ENCODE measurements at regions not wholly inside any gene's neighbourhood (a gene's known extent, or its start where the extent isn't known, plus 50 kb on each side); places are given as distances from the start of the nearest gene placed in this dataset.
A peak's percentile ranks its signal among the peaks of the same experiment; 100 is the strongest.

DNA sequence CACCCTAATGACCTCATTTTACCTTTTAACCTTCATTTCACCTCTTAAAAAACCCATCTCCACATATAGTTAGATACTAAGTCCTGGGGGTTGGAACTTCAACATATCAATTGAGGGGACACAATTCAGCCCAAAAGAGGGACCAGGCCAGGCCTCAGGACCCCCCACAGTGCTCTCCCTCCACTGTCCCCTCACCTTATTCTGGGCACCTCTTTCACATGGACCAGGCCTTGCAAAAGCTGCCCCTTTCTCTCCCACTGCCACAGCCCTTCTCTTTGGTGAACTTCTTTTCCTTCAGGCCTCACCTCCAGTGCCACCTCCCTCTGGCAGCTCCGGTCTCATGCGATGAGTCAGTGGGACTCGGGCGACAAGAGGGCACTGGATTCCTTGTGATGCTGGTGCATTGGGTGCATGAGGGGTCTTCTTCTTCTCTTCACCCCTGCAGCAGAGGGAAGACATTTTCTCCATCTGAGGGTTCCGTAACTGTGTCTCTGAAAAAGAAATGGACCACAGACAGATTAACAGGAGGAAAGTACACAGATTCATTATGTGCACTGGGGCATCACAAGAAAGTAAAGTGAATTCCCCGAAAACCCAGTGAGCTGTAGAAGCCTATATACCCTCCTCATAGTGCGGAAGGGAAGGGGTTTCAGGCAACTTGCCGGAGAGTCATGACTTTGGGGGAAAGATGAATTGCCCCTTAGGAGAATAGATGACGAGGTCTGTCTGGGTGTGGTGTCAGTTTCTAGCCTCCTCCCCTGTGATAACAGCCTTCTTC is 288.7 kb upstream of the IGFBP3 start:
- H2AFZ ChIP-seq (ENCODE audit: low read depth, low read length) = no peak overlapping the region
- no peak overlapping the region for H3K4ac ChIP-seq (ENCODE audit: low read depth in 1 of 2, low read length in 2 of 2)
- no peak overlapping the region for H3K18ac ChIP-seq (ENCODE audit: low read depth in 1 of 2, low read length in 2 of 2)
- no peak overlapping the region for H3K27ac ChIP-seq (ENCODE audit: low read length, poor library complexity, severe bottlenecking)
- no peak overlapping the region for H2BK5ac ChIP-seq (ENCODE audit: low read depth, low read length, poor library complexity, severe bottlenecking)
- H3K4me3 ChIP-seq (ENCODE audit: insufficient read depth in 1 of 2, low read depth in 1 of 2, low read length in 2 of 2) = no peak overlapping the region
- no peaks in the 10 kb centered on the region for H3K9me3 ChIP-seq (ENCODE audit: control insufficient read depth, low read length)
- H4K8ac ChIP-seq (ENCODE audit: low read length) = no peak overlapping the region
- no peak overlapping the region for H3K14ac ChIP-seq (ENCODE audit: low read length in 2 of 2)
- H3K4me1 ChIP-seq (ENCODE audit: control insufficient read depth, insufficient read depth, low read depth, low read length) = peaks cover 10% of the 10 kb centered on the region
- DNase-seq = no peak
- no peak overlapping the region for H2BK120ac ChIP-seq (ENCODE audit: low read depth, low read length)
- H2AK5ac ChIP-seq (ENCODE audit: low read length, severe bottlenecking) = peak overlapping the region; percentile 22
- no peak overlapping the region for H2BK15ac ChIP-seq (ENCODE audit: low read depth, poor library complexity, severe bottlenecking)
- H3K36me3 ChIP-seq (ENCODE audit: control insufficient read depth in 1 of 2, insufficient read depth in 2 of 2, low read depth in 1 of 2, low read length in 2 of 2) = no peaks in the 10 kb centered on the region
- 98% methylated on average over 6 of the region's 9 CpGs for WGBS
- no peak overlapping the region for H2BK12ac ChIP-seq (ENCODE audit: low read length in 2 of 2)
- no peak overlapping the region for H3K4me2 ChIP-seq (ENCODE audit: low read length, poor library complexity, severe bottlenecking)
- H3K79me1 ChIP-seq (replicated peaks; ENCODE audit: low read length, poor library complexity, severe bottlenecking) = no peaks in the 10 kb centered on the region
- H4K91ac ChIP-seq (ENCODE audit: low read length) = no peak overlapping the region
- no peak overlapping the region for H3K9ac ChIP-seq (ENCODE audit: low read length)
- no peak overlapping the region for H3K23ac ChIP-seq (ENCODE audit: low read length in 2 of 2)
- H3K27me3 ChIP-seq (ENCODE audit: control insufficient read depth in 1 of 2, insufficient read depth in 1 of 2, low read length in 2 of 2) = peaks cover 0 to 3% of the 10 kb centered on the region in 2 experiments

DNA sequence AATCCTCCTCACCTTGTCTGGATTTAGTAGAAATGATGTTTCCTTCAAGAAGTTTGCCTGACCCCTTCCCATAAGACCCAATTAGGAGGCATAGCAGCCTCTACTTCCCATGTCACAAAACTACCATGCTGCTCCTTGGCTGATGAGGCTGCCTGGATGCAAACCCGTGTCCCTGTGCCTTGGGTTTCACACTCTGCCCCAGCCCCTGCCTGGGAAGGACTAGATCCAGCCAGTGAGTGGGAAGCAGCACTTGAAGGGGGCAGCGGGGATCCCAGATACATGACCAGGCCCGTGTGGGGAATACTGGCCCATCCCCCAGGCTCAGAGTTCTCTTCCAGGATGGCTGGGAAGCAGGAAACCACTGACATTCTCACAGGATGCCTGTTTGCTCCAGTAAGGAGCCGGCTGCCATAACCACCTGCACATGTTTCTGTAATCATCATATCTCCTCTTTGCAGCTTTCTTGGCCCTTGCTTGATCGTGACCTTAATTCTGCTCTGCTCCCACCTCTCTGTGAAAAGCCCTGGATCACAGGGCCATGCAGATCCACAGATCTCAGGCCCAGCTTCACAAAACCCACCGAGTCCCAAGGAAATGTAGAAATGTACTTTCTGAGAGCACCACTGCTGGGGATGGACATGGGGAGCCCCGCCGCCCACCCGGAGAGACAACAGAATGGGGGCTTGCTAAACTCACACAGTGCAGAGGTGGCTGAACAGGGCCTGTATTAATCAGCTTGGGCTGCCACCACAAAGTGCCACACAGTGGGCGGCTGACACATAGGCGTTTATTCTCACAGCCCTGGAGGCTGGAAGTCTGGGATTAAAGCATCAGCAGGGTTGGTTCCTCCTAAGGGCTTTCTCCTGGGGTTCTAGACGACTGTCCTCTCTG is 287.8 kb upstream of the IGFBP3 start:
- no peak overlapping the region for H2AFZ ChIP-seq (ENCODE audit: low read depth, low read length)
- H4K8ac ChIP-seq (ENCODE audit: low read length) = no peak overlapping the region
- H3K4me3 ChIP-seq (ENCODE audit: insufficient read depth in 1 of 2, low read depth in 1 of 2, low read length in 2 of 2) = no peak overlapping the region
- no peak overlapping the region for H2BK15ac ChIP-seq (ENCODE audit: low read depth, poor library complexity, severe bottlenecking)
- H3K36me3 ChIP-seq (ENCODE audit: control insufficient read depth in 1 of 2, insufficient read depth in 2 of 2, low read depth in 1 of 2, low read length in 2 of 2) = no peaks in the 10 kb centered on the region
- H3K4ac ChIP-seq (ENCODE audit: low read depth in 1 of 2, low read length in 2 of 2) = no peak overlapping the region
- no peak overlapping the region for H3K18ac ChIP-seq (ENCODE audit: low read depth in 1 of 2, low read length in 2 of 2)
- H2BK12ac ChIP-seq (ENCODE audit: low read length in 2 of 2) = no peak overlapping the region
- 81% methylated on average over 12 of the region's 12 CpGs for WGBS
- no peak overlapping the region for H2BK5ac ChIP-seq (ENCODE audit: low read depth, low read length, poor library complexity, severe bottlenecking)
- H2AK5ac ChIP-seq (ENCODE audit: low read length, severe bottlenecking) = peak overlapping the region; percentile 18
- H3K27me3 ChIP-seq (ENCODE audit: control insufficient read depth in 1 of 2, insufficient read depth in 1 of 2, low read length in 2 of 2) = no peaks in the 10 kb centered on the region
- DNase-seq = no peak
- H3K23ac ChIP-seq (ENCODE audit: low read length in 2 of 2) = no peak overlapping the region
- H3K27ac ChIP-seq (ENCODE audit: low read length, poor library complexity, severe bottlenecking) = no peak overlapping the region
- H3K4me1 ChIP-seq (ENCODE audit: control insufficient read depth, insufficient read depth, low read depth, low read length) = peaks cover 10% of the 10 kb centered on the region
- H3K14ac ChIP-seq (ENCODE audit: low read length in 2 of 2) = no peak overlapping the region
- H3K9me3 ChIP-seq (ENCODE audit: control insufficient read depth, low read length) = no peaks in the 10 kb centered on the region
- no peak overlapping the region for H3K9ac ChIP-seq (ENCODE audit: low read length)
- no peaks in the 10 kb centered on the region for H3K79me1 ChIP-seq (replicated peaks; ENCODE audit: low read length, poor library complexity, severe bottlenecking)
- no peak overlapping the region for H2BK120ac ChIP-seq (ENCODE audit: low read depth, low read length)
- H4K91ac ChIP-seq (ENCODE audit: low read length) = no peak overlapping the region
- H3K4me2 ChIP-seq (ENCODE audit: low read length, poor library complexity, severe bottlenecking) = no peak overlapping the region

DNA sequence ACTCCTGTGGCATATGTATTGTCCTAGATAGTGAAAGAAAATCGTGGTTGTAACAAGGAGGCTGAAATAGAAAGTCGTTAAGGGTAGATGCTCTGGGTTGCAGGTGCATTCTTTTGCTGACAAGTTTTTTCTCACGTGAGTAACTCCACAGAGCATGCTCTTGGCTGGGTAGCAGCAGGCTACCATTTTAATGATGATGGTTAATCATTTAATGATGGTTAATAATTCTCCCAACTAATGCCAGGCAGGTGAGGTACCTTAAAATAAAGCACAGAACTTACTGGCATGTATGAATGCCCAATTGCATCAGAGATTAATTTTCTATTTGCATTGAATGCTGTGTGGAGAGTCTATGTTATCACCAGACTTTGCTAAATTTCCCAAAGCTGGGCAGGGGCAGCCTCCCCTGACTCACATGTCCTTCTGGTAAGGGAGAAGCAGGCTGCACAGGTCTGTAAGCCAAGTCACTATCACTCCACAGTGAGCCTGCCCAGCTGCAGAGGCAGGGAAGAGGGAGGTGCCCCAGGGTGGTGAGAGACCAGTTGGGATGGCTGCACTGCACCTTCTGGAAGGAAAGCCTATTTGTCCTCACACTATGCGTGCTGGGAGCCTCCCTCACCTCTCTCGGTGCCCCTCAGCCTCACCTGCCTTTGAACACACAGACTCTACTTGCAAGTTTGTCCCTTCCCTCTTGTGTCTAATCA is 287.0 kb upstream of the IGFBP3 start:
- Histone ChIP-seq H3K4me2 (ENCODE audit: low read length, poor library complexity, severe bottlenecking) (no peak overlapping the region), H3K4me3 (ENCODE audit: insufficient read depth in 1 of 2, low read depth in 1 of 2, low read length in 2 of 2) (no peak overlapping the region), H3K14ac (ENCODE audit: low read length in 2 of 2) (peak overlapping the region in 1 of 2 experiments; percentile 98), H3K27ac (ENCODE audit: low read length, poor library complexity, severe bottlenecking) (no peak overlapping the region), H3K9me3 (ENCODE audit: control insufficient read depth, low read length) (no peaks in the 10 kb centered on the region), H2BK15ac (ENCODE audit: low read depth, poor library complexity, severe bottlenecking) (no peak overlapping the region), H3K79me1 (replicated peaks; ENCODE audit: low read length, poor library complexity, severe bottlenecking) (no peaks in the 10 kb centered on the region), H2AK5ac (ENCODE audit: low read length, severe bottlenecking) (no peak overlapping the region), H3K4ac (ENCODE audit: low read depth in 1 of 2, low read length in 2 of 2) (no peak overlapping the region), H4K8ac (ENCODE audit: low read length) (no peak overlapping the region), H3K27me3 (ENCODE audit: control insufficient read depth in 1 of 2, insufficient read depth in 1 of 2, low read length in 2 of 2) (no peaks in the 10 kb centered on the region), H3K9ac (ENCODE audit: low read length) (no peak overlapping the region), H3K23ac (ENCODE audit: low read length in 2 of 2) (no peak overlapping the region), H2BK5ac (ENCODE audit: low read depth, low read length, poor library complexity, severe bottlenecking) (no peak overlapping the region), H3K18ac (ENCODE audit: low read depth in 1 of 2, low read length in 2 of 2) (no peak overlapping the region), H2AFZ (ENCODE audit: low read depth, low read length) (no peak overlapping the region), H2BK12ac (ENCODE audit: low read length in 2 of 2) (no peak overlapping the region), H3K36me3 (ENCODE audit: control insufficient read depth in 1 of 2, insufficient read depth in 2 of 2, low read depth in 1 of 2, low read length in 2 of 2) (no peaks in the 10 kb centered on the region), H3K4me1 (ENCODE audit: control insufficient read depth, insufficient read depth, low read depth, low read length) (peaks cover 10% of the 10 kb centered on the region), H2BK120ac (ENCODE audit: low read depth, low read length) (no peak overlapping the region), H4K91ac (ENCODE audit: low read length) (no peak overlapping the region)
- WGBS = 73% methylated on average over 4 of the region's 5 CpGs
- DNase-seq = no peak

Measured in mesenchymal stem cell (in vitro differentiated cells and primary cell).